Activated CD4-positive, alpha-beta memory T cell treated with anti-CD3 and anti-CD28 coated beads, Interleukin-2, amount 10 ng/mL, durations not matched to agents 7 days and 5 days (primary cell): ENCODE measurements at regions not wholly inside any gene's neighbourhood (a gene's known extent, or its start where the extent isn't known, plus 50 kb on each side); places are given as distances from the start of the nearest gene placed in this dataset.

Source experiments
- CTCF ChIA-PET: fragments of 350-600 bp; sonication (Branson Sonifier 250); formaldehyde crosslinking; loops from one replicate; lab custom pipeline; 2021; ENCODE audit warnings: antibody characterized with exemption, inconsistent platforms; lab: Charles Lee
- POLR2A ChIA-PET: fragments of 350-600 bp; sonication (Branson Sonifier 250); formaldehyde crosslinking; loops from one replicate; lab custom pipeline; 2021; ENCODE audit warnings: antibody characterized with exemption; lab: Charles Lee
- DNase-seq: peaks from one replicate; pipeline ENCODE4 v3.0.0-alpha.2; 2020
- H3K27ac Mint-ChIP-seq: one replicate; pipeline ENCODE4 v1.8.0; 2021; ENCODE audit warnings: mild to moderate bottlenecking, mixed read lengths
- H3K27me3 Mint-ChIP-seq: one replicate; pipeline ENCODE4 v1.8.0; 2021; ENCODE audit warnings: mixed read lengths
- H3K36me3 Mint-ChIP-seq: one replicate; pipeline ENCODE4 v1.8.0; 2021; ENCODE audit warnings: low read depth, mixed read lengths
- H3K4me1 Mint-ChIP-seq: one replicate; pipeline ENCODE4 v1.8.0; 2021; ENCODE audit warnings: mixed read lengths
- H3K4me3 Mint-ChIP-seq: one replicate; pipeline ENCODE4 v1.8.0; 2021; ENCODE audit warnings: mild to moderate bottlenecking, mixed read lengths
- H3K9me3 Mint-ChIP-seq: one replicate; pipeline ENCODE4 v1.8.0; 2021; ENCODE audit warnings: mixed read lengths

DNA sequence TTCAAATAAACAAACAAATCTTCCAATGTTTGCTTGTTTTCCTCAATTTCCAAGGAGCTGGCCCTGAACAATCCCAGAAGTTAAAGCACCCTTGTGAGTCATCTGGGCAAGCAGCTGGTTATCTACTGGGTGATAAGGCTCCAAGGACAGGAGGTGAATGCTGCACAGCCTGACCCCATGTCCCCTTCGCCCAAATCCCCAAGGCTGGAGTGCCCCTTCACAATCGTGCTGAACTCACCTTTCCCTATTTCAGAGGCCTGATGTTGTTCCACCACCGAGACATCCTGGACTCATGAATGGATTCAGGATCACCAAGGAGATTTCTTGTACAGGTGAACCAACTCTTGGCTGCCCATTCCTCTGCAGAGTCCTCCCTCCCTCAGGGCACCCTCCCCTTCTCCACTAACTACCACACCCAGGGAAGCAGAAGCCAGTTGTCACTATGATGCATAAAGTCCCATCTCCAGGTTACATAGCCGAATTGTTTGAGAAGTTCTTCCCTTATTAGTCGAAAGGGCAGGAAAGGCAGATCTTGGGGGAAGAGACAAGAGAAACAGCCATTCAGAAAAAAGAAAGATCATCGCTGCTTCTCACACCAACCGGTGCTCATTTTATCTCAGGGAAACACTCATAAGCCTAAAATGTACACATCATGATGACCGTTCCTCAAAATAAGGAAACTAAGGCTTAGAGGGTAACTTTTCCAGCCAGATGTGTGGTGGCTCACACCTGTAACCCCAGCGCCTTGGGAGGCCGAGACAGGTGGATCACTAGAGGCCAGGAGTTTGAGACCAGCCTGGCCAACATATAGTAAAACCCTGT lies 138.8 kb upstream of the RREB1 start:
- CTCF ChIA-PET, result no interaction called here
- Mint-ChIP-seq H3K27ac (no peak overlapping the region), H3K9me3 (no peaks in the 10 kb centered on the region), H3K4me3 (no peak overlapping the region), H3K36me3 (no peaks in the 10 kb centered on the region), H3K27me3 (peaks cover 5% of the 10 kb centered on the region), H3K4me1 (no peaks in the 10 kb centered on the region)
- DNase-seq, result no peak
- POLR2A ChIA-PET, result no interaction called here

DNA sequence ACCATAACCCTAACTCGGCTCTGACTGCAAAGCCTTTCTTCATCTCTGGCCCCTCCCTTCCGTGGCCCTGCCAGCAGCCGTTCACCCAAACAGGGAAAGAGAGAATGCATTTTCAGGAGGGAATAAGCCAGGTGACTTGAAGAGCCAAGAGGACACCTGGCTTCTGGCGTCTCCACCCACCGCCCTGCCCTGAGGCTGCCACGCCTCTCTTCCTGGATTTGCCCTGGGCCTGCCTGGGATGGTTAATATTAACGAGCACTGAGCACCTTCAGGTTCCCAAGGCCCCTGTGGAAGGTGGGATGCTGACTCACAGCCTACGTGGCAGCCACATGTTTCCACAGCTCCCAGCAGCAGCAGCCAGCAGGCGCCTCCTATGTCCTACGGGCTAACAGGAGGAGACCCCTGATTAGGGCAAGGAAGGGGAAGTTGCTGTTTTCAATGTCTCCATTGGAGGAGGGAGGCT lies 138.0 kb upstream of the RREB1 start:
- Mint-ChIP-seq H3K4me3 (no peak overlapping the region), H3K27ac (no peak overlapping the region), H3K27me3 (no peaks in the 10 kb centered on the region), H3K9me3 (no peaks in the 10 kb centered on the region), H3K36me3 (no peaks in the 10 kb centered on the region), H3K4me1 (no peaks in the 10 kb centered on the region)
- CTCF ChIA-PET, result no interaction called here
- POLR2A ChIA-PET, result no interaction called here
- no peak for DNase-seq

DNA sequence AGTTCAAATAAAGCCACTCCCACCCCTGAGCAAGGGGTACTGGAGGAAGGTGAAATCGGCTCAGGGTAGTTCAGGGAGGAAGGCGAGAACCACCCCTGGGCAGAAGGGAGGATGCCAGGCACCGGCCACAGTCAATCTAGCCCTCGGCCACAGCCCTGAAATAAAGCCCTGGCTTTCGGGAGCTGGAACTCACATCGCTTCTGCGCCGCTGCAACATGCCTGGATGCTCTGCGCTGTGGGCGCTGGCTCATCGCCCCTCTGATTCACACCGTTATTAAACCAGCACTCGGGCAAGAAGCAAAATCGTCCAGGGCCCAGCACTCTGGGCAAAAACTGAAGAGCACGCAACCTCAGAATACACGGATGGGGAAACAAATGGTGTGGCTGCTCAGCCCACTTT lies 136.9 kb upstream of the RREB1 start:
- CTCF ChIA-PET, result no interaction called here
- POLR2A ChIA-PET, result no interaction called here

DNA sequence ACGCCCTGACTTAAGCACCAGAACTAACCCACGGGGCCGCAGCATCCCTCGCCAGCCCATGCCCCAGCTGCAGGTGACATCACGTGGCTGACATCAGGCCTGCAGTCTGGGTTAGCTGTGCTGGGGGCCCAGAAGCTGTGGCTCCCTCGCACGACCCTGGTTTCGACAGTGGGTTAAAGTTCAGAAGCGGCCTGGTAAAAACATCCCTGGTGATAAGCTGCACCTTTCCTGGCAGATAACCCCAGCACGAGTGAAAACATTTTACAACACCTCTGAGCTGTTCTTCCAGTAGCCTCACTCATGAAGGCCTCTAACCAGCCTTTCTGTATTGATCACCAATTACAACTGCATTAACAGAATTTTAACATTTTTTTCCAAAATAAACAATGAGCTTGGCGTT lies 136.4 kb upstream of the RREB1 start:
- no peak for DNase-seq
- H3K27ac Mint-ChIP-seq, result no peak overlapping the region
- H3K4me3 Mint-ChIP-seq, result no peak overlapping the region
- no peaks in the 10 kb centered on the region for H3K4me1 Mint-ChIP-seq
- ChIA-PET CTCF (interaction anchor here (0.6 to 0.8 kb wide), 2 partner anchors 22 to 77 kb away, joined by 3 read pairs; no protein-coding TSS in a partner anchor), POLR2A (no interaction called here)
- no peaks in the 10 kb centered on the region for H3K36me3 Mint-ChIP-seq
- H3K27me3 Mint-ChIP-seq, result no peaks in the 10 kb centered on the region
- no peaks in the 10 kb centered on the region for H3K9me3 Mint-ChIP-seq

More for the DNA sequence above, 136.9 kb upstream of the RREB1 start:
- Mint-ChIP-seq H3K27me3 (no peaks in the 10 kb centered on the region), H3K4me3 (no peak overlapping the region), H3K27ac (no peak overlapping the region), H3K9me3 (no peaks in the 10 kb centered on the region), H3K4me1 (no peaks in the 10 kb centered on the region), H3K36me3 (no peaks in the 10 kb centered on the region)
- DNase-seq, result no peak

DNA sequence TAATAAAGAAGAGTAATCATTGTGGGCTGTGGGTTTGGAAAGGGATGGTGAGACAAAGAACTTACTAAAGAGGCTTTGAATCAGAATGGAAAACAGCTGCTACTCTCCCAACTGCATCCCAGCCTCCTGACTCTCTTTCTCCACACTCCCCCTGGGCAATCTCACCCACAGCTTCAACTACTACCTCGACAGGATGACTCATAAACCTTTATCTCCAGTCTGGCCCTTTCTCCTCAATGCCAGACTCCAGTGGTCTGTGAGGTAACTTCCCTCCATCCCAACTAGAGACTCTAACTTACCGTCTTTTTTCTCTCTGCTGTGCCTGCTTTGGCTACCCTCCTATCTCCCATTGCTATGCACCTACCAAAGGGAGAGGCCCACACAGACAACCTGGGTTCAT lies 135.3 kb upstream of the RREB1 start:
- Mint-ChIP-seq H3K36me3 (no peaks in the 10 kb centered on the region), H3K27me3 (peaks cover 3% of the 10 kb centered on the region), H3K27ac (no peak overlapping the region), H3K4me3 (no peak overlapping the region), H3K9me3 (no peaks in the 10 kb centered on the region), H3K4me1 (no peaks in the 10 kb centered on the region)
- ChIA-PET CTCF (no interaction called here), POLR2A (no interaction called here)
- no peak for DNase-seq

DNA sequence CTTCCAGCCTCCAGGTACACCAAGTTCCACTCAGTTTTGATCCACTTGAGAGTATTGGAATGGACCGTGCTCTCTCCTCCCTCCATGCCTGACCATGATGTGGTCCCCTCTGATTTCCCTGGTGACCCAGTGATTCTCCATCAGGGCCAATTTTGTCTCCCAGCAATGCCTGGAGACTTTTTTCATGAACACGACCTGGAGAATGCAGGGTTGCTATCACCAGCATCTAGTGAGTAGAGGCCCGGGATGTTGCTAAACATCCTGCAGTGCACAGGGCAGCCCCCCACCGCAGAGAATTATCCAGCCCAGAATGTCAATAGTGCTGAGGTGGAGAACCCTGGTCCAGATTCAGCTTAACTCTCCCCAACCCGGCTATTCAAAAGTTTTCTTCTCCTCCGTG lies 134.0 kb upstream of the RREB1 start:
- CTCF ChIA-PET, result no interaction called here
- no peak overlapping the region for H3K4me3 Mint-ChIP-seq
- H3K27ac Mint-ChIP-seq, result no peak overlapping the region
- no peaks in the 10 kb centered on the region for H3K9me3 Mint-ChIP-seq
- H3K36me3 Mint-ChIP-seq, result no peaks in the 10 kb centered on the region
- no peaks in the 10 kb centered on the region for H3K4me1 Mint-ChIP-seq
- H3K27me3 Mint-ChIP-seq, result peaks cover 7% of the 10 kb centered on the region
- DNase-seq, result no peak
- POLR2A ChIA-PET, result no interaction called here

DNA sequence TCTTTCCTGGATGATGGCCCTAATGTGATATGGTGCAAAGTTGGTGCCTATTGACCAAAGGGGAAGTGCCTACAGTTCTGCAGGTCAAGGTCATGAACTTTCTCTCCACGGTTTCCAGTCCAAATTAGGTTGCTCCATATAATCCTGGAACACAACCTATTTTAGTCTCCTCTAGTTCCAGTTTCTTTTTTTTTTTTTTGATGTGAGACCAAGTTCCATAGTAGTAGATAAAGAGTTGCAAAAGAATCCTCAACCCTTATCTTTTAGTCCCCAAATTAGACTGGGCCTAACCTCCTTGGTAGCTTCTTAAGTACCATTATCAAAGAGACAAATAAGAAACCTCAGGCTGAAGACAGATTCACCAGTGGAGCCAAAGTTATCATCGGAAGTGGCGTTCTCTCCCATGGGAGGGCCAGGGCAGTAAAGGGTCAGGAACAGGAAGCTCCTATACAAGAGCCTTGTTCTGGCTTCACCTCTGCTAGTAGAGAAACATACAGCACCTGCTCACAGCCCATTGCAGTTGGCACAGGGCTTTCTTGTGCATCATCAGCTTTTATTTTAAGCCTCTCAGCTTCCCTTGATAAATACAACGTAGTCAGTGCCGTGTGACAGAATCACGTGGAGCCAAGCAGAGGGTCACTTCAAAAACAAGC lies 132.2 kb upstream of the RREB1 start:
- ChIA-PET POLR2A (no interaction called here), CTCF (no interaction called here)
- peaks cover 7% of the 10 kb centered on the region for H3K27me3 Mint-ChIP-seq
- H3K9me3 Mint-ChIP-seq, result no peaks in the 10 kb centered on the region
- no peak overlapping the region for H3K4me3 Mint-ChIP-seq
- no peak overlapping the region for H3K27ac Mint-ChIP-seq
- no peak for DNase-seq
- no peaks in the 10 kb centered on the region for H3K36me3 Mint-ChIP-seq
- no peaks in the 10 kb centered on the region for H3K4me1 Mint-ChIP-seq

DNA sequence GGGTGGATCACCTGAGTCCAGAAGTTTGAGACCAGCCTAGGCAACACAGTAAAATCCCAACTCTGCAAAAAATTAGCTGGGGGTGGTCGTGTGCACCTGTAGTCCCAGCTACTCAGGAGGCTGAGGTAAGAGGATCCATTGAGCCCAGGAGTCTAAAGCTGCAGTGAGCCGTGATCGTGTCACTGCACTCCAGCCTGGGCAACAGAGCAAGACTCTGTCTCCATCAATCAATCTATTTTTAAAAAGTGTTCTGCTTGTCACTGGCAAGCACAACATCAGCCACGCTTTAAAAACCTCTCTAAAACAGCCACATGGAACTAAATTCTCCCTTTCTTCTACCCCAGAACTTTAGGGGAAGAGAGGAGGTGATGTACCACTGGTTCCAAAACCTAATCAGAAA lies 131.6 kb upstream of the RREB1 start:
- CTCF ChIA-PET, result no interaction called here

DNA sequence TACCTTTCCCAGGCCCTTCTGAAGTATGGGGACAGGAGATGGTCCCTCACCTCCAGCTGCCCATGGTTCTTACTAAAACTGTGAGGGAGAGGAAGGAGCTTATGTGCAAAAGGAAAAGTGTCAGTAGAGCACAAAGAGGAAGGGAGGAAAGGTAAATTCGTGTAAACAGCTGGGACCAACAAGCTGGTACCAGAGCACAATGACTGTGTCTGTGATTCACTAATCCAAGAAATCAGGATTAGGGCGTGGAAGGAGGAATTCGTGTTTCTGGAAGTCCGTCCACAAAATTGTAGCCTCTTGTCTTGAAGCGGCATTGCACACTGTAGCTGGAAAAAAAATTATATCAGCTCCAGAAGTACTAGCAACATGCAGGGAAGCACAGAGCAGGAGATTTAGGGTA lies 129.0 kb upstream of the RREB1 start:
- Mint-ChIP-seq H3K27ac (no peak overlapping the region), H3K4me1 (no peaks in the 10 kb centered on the region), H3K27me3 (peaks cover 11% of the 10 kb centered on the region), H3K4me3 (no peak overlapping the region), H3K9me3 (no peaks in the 10 kb centered on the region), H3K36me3 (no peaks in the 10 kb centered on the region)
- ChIA-PET POLR2A (no interaction called here), CTCF (no interaction called here)
- no peak for DNase-seq

More for the DNA sequence above, 131.6 kb upstream of the RREB1 start:
- H3K4me3 Mint-ChIP-seq, result no peak overlapping the region
- H3K27ac Mint-ChIP-seq, result no peak overlapping the region
- DNase-seq, result no peak
- no peaks in the 10 kb centered on the region for H3K9me3 Mint-ChIP-seq
- no peaks in the 10 kb centered on the region for H3K4me1 Mint-ChIP-seq
- POLR2A ChIA-PET, result no interaction called here
- no peaks in the 10 kb centered on the region for H3K36me3 Mint-ChIP-seq
- peaks cover 7% of the 10 kb centered on the region for H3K27me3 Mint-ChIP-seq

DNA sequence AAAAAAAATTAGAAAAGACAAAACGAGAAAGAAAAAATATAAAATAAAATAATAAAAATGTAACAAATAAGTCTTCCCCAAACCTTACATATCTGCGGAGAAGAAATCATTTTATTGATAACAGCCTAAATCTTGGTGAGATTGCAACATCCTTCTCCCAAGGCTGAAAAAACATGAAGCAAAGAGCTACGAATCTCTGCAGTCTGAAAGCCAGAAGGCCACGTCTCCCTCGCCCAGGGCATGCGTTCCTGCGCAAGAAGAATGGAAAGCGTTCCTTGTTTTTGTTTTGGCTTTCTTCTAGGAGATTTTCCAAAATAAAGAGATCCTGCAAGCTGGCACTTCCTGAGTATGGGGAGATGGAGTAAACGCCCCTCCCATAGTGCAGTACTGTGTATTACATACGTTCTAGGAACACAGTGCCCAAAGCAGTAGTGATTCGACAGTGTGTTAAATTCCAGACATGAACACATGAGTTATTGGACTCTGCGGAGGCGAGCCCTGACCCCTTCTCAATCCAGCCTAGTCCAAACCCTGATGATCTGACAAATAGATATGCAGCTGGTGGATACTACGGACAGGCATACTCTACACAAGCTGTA lies 126.7 kb upstream of the RREB1 start:
- Mint-ChIP-seq H3K4me1 (no peaks in the 10 kb centered on the region), H3K27me3 (peaks cover 11% of the 10 kb centered on the region), H3K27ac (no peak overlapping the region), H3K36me3 (no peaks in the 10 kb centered on the region), H3K4me3 (no peak overlapping the region), H3K9me3 (no peaks in the 10 kb centered on the region)
- DNase-seq, result no peak
- ChIA-PET CTCF (no interaction called here), POLR2A (no interaction called here)

DNA sequence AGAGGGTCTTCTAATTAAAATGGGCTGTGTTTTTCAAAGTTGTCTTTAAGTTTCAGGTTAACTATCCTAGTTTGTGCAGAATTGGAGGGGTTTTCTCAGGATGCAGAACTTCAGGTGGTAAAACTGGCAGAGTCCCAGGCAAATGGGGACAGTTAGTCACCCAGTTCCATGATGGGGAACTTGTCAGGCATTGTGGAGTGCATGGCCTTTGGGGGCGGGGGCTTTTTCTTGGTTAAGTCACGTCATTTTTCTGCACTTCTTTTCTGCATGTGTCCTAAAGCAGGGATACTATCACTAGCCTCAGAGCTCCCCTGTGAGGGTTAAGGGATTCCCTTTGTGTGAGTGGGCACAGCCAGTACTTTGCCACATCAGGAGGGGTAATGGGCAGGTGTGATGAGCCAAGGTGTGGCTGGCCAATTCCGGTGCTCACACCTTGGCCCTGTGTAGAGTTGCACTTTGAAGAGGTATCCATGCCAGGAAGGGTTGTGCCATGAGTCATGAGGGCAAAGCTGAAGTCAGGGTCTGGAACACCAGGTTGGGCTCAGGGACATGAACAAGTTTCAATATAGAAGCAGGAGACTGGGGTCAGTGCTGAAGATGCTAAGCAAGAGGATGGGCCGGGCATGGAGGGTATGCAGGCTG lies 126.0 kb upstream of the RREB1 start:
- no peaks in the 10 kb centered on the region for H3K4me1 Mint-ChIP-seq
- H3K4me3 Mint-ChIP-seq, result no peak overlapping the region
- H3K36me3 Mint-ChIP-seq, result no peaks in the 10 kb centered on the region
- CTCF ChIA-PET, result no interaction called here
- POLR2A ChIA-PET, result no interaction called here
- H3K27me3 Mint-ChIP-seq, result peaks cover 11% of the 10 kb centered on the region
- no peak overlapping the region for H3K27ac Mint-ChIP-seq
- DNase-seq, result no peak
- no peaks in the 10 kb centered on the region for H3K9me3 Mint-ChIP-seq

DNA sequence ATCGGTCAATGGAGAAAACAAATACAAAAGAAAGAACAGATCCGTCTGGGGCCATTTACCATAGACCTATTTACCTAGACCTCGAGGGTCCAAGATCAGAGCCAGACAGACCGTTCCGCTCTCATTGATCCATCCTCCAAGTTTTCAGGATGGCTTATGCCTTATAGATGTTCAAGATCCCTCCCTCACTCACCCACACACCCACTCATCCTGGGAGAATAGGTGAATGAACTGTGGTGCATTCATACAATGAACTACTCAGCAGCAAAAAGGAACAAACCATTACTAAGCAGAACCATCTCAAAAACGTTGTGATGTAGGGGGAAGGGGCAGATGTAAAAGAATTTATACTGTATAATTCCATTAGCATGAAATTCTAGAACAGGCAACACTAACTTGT lies 125.1 kb upstream of the RREB1 start:
- Mint-ChIP-seq H3K4me3 (no peak overlapping the region), H3K4me1 (no peaks in the 10 kb centered on the region), H3K36me3 (no peaks in the 10 kb centered on the region), H3K9me3 (no peaks in the 10 kb centered on the region), H3K27me3 (peaks cover 8% of the 10 kb centered on the region), H3K27ac (no peak overlapping the region)
- no peak for DNase-seq
- ChIA-PET POLR2A (no interaction called here), CTCF (no interaction called here)
